ENCODE measurements at regions not wholly inside any gene's neighbourhood (a gene's known extent, or its start where the extent isn't known, plus 50 kb on each side); places are given as distances from the start of the nearest gene placed in this dataset.

GRCh38 chr10:62492012-62492869, 118.1 kb downstream of the ZNF365 start:
- Histone ChIP-seq H3K4me3 (ENCODE audit: low read depth, low read length) (no peak overlapping the region), H3K4me1 (ENCODE audit: control insufficient read depth, insufficient read depth, low read length) (no peaks in the 10 kb centered on the region), H3K27ac (ENCODE audit: extremely low read depth, low read depth, low read length) (no peak overlapping the region), H3K9me3 (ENCODE audit: control insufficient read depth, insufficient read depth, low read depth, low read length) (no peaks in the 10 kb centered on the region), H3K36me3 (ENCODE audit: control insufficient read depth in 2 of 2, insufficient read depth in 1 of 2, low read length in 2 of 2) (no peaks in the 10 kb centered on the region)
- ChIA-PET CTCF (interaction anchor here (0.6 to 2.6 kb wide), 10 partner anchors 9 to 1057 kb away, joined by 3 to 10 read pairs (median 4); no protein-coding TSS in a partner anchor), POLR2A (no interaction called here)
- TF ChIP-seq ZNF692 (tag by site-specific recombination; IDR thresholded peaks at IDR 0.05) (no peak), AEBP2 (tag by site-specific recombination; IDR thresholded peaks at IDR 0.05; ENCODE audit: borderline replicate concordance) (no peak), ZXDB (tag by site-specific recombination; IDR thresholded peaks at IDR 0.05) (no peak), ZNF654 (tag by site-specific recombination; IDR thresholded peaks at IDR 0.05; ENCODE audit: low read depth) (peak; percentile 29), ZNF221 (tag by site-specific recombination; IDR thresholded peaks at IDR 0.05; ENCODE audit: borderline replicate concordance) (no peak), HOXD13 (CRISPR knock-in tag; IDR thresholded peaks at IDR 0.05; ENCODE audit: borderline replicate concordance) (no peak), KLF1 (tag by site-specific recombination; IDR thresholded peaks at IDR 0.05) (no peak), ZNF555 (tag by site-specific recombination; conservative IDR thresholded peaks at IDR 0.05) (no peak), CTCF (tag by site-specific recombination; IDR thresholded peaks at IDR 0.05) (peak; percentile 44; the same call in 1 of the 2 replicates), ZNF2 (tag by site-specific recombination; IDR thresholded peaks at IDR 0.05) (no peak), ZNF645 (tag by site-specific recombination; IDR thresholded peaks at IDR 0.05) (no peak), ZNF112 (tag by site-specific recombination; IDR thresholded peaks at IDR 0.05) (no peak)

GRCh38 chr10:62492870-62493180, 118.7 kb downstream of the ZNF365 start:
- Histone ChIP-seq H3K4me1 (ENCODE audit: control insufficient read depth, insufficient read depth, low read length) (no peaks in the 10 kb centered on the region), H3K4me3 (ENCODE audit: low read depth, low read length) (no peak overlapping the region), H3K9me3 (ENCODE audit: control insufficient read depth, insufficient read depth, low read depth, low read length) (no peaks in the 10 kb centered on the region), H3K27ac (ENCODE audit: extremely low read depth, low read depth, low read length) (no peak overlapping the region), H3K36me3 (ENCODE audit: control insufficient read depth in 2 of 2, insufficient read depth in 1 of 2, low read length in 2 of 2) (no peaks in the 10 kb centered on the region)
- ChIA-PET CTCF (interaction anchor here (0.6 to 2.6 kb wide), 4 partner anchors 10 to 831 kb away, joined by 3 to 10 read pairs (median 5); no protein-coding TSS in a partner anchor), POLR2A (no interaction called here)
- TF ChIP-seq ZNF175 (tag by site-specific recombination; IDR thresholded peaks at IDR 0.05) (no peak), ZNF76 (tag by site-specific recombination; IDR thresholded peaks at IDR 0.05; ENCODE audit: borderline replicate concordance, low read depth) (no peak), ZBTB7A (tag by site-specific recombination; IDR thresholded peaks at IDR 0.05; ENCODE audit: low read depth) (no peak), ZNF621 (tag by site-specific recombination; IDR thresholded peaks at IDR 0.05) (no peak), WT1 (tag by site-specific recombination; IDR thresholded peaks at IDR 0.05) (no peak), BCL6B (tag by site-specific recombination; IDR thresholded peaks at IDR 0.05) (no peak), ZNF16 (tag by site-specific recombination; IDR thresholded peaks at IDR 0.05; ENCODE audit: low read depth) (no peak), ZNF488 (tag by site-specific recombination; IDR thresholded peaks at IDR 0.05) (no peak), ZNF658 (tag by site-specific recombination; IDR thresholded peaks at IDR 0.05) (no peak), TRIM28 (IDR thresholded peaks at IDR 0.05; ENCODE audit: borderline replicate concordance, low read length) (no peak), ZNF544 (tag by site-specific recombination; IDR thresholded peaks at IDR 0.05) (no peak), HOXC10 (CRISPR knock-in tag; IDR thresholded peaks at IDR 0.05) (no peak), ZNF138 (tag by site-specific recombination; IDR thresholded peaks at IDR 0.05; ENCODE audit: borderline replicate concordance) (no peak), KLF10 (tag by site-specific recombination; IDR thresholded peaks at IDR 0.05) (no peak), ZNF140 (tag by site-specific recombination; IDR thresholded peaks at IDR 0.05) (no peak), SCRT2 (tag by site-specific recombination; IDR thresholded peaks at IDR 0.05) (no peak)
